Body of pancreas (tissue), 4 donors: ENCODE measurements at regions not wholly inside any gene's neighbourhood (a gene's known extent, or its start where the extent isn't known, plus 50 kb on each side); places are given as distances from the start of the nearest gene placed in this dataset.

Experiments
- CTCF ChIP-seq, 7 experiments: fragments of 450-650 bp in 4 of 7; fragments of 200-600 bp in 3 of 7; sonication (generic) in 3 of 7; IDR thresholded peaks; one replicate each; pipeline ENCODE4 v1.5.1; 2016 to 2019; ENCODE audit warnings: antibody characterized with exemption in 7 of 7
- POLR2A ChIP-seq, 3 donors: fragments of 450-650 bp; IDR thresholded peaks; one replicate each; pipeline ENCODE4 v1.6.1; 2016; ENCODE audit warnings: antibody characterized with exemption in 3 of 3, mild to moderate bottlenecking in 2 of 3

- no peak for TF ChIP-seq CTCF (IDR thresholded peaks at IDR 0.05)
- TF ChIP-seq POLR2A (IDR thresholded peaks at IDR 0.05): no peak
Observed at GRCh38 chrX:82556588-82556987, 951.5 kb upstream of the POU3F4 start.
